ENCODE measurements at regions not wholly inside any gene's neighbourhood (a gene's known extent, or its start where the extent isn't known, plus 50 kb on each side); places are given as distances from the start of the nearest gene placed in this dataset.

DNA sequence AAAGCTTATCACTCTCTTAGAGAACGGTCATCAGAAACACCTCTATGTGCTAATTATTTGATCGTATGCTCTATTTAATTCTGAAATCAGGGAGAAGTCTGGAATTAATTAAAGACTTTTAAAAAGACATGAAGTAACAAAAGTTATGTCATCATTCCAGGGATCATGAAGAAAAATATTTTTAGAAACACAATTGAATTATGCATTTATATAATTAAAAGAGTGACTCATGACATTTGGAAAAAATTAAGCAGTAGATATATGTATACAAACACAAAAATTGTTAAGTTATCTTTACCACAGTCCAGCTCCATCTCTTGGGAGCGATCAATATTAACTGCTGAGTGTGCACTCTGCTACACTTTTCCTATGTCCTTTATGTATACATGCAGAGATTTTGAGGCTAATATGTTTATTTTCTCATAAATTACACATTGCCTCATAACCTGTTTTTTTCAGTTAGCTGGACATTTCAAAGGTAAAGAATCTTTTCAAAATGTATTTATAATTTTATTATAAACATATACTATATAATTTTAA is 717.7 kb downstream of the GBE1 start:
- Histone ChIP-seq H3K27me3 (ENCODE audit: control insufficient read depth in 4 of 4, insufficient read depth in 4 of 4, low read length in 3 of 4) (no peaks in the 10 kb centered on the region), H3K9ac (ENCODE audit: low read depth in 1 of 2, low read length in 2 of 2) (no peak overlapping the region), H3K36me3 (ENCODE audit: control insufficient read depth in 4 of 4, insufficient read depth in 3 of 4, low read depth in 1 of 4, low read length in 3 of 4) (no peaks in the 10 kb centered on the region), H3K27ac (ENCODE audit: low read depth in 1 of 2, low read length in 2 of 2) (no peak overlapping the region), H3K4me3 (ENCODE audit: low read depth in 1 of 3, low read length in 3 of 3) (no peak overlapping the region), H3K9me3 (ENCODE audit: control insufficient read depth in 4 of 4, low read length in 3 of 4) (no peaks in the 10 kb centered on the region), H3K4me1 (ENCODE audit: control insufficient read depth in 4 of 4, insufficient read depth in 4 of 4, low read length in 3 of 4) (peaks cover 0 to 4% (median 1%) of the 10 kb centered on the region in 4 donors)
- TF ChIP-seq SP1 (IDR thresholded peaks at IDR 0.05), result no peak
- no peak for TF ChIP-seq EGR1 (IDR thresholded peaks at IDR 0.05; ENCODE audit: low read depth in 2 of 2)
- TF ChIP-seq TAF1 (conservative IDR thresholded peaks at IDR 0.05), result no peak
- TF ChIP-seq ZBTB33 (IDR thresholded peaks at IDR 0.05), result no peak
- TF ChIP-seq, protein P1, sequence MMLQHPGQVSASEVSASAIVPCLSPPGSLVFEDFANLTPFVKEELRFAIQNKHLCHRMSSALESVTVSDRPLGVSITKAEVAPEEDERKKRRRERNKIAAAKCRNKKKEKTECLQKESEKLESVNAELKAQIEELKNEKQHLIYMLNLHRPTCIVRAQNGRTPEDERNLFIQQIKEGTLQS (IDR thresholded peaks at IDR 0.05), result no peak
- TF ChIP-seq REST (IDR thresholded peaks at IDR 0.05), result no peak
- TF ChIP-seq, protein P2, sequence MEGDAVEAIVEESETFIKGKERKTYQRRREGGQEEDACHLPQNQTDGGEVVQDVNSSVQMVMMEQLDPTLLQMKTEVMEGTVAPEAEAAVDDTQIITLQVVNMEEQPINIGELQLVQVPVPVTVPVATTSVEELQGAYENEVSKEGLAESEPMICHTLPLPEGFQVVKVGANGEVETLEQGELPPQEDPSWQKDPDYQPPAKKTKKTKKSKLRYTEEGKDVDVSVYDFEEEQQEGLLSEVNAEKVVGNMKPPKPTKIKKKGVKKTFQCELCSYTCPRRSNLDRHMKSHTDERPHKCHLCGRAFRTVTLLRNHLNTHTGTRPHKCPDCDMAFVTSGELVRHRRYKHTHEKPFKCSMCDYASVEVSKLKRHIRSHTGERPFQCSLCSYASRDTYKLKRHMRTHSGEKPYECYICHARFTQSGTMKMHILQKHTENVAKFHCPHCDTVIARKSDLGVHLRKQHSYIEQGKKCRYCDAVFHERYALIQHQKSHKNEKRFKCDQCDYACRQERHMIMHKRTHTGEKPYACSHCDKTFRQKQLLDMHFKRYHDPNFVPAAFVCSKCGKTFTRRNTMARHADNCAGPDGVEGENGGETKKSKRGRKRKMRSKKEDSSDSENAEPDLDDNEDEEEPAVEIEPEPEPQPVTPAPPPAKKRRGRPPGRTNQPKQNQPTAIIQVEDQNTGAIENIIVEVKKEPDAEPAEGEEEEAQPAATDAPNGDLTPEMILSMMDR (IDR thresholded peaks at IDR 0.05; ENCODE audit: low read depth, low read length, missing input control), result no peak
- no peak for TF ChIP-seq RAD21 (IDR thresholded peaks at IDR 0.05)
- no peak for TF ChIP-seq GABPA (IDR thresholded peaks at IDR 0.05 in 1 of 2, conservative IDR thresholded peaks at IDR 0.05 in 1 of 2)
- TF ChIP-seq HNF4A (conservative IDR thresholded peaks at IDR 0.05), result no peak
- TF ChIP-seq NR2F2 (IDR thresholded peaks at IDR 0.05), result no peak
- no peak for TF ChIP-seq MAX (IDR thresholded peaks at IDR 0.05)
- WGBS, result 91% methylated on average over 3 of the region's 3 CpGs
- no peak for DNase-seq (ENCODE audit: low spot score)

GRCh38 chr3:81043009-81043408 is 718.4 kb downstream of the GBE1 start:
- no peak for DNase-seq (ENCODE audit: low spot score)
- Histone ChIP-seq H3K9ac (ENCODE audit: low read depth in 1 of 2, low read length in 2 of 2) (no peak overlapping the region), H3K9me3 (ENCODE audit: control insufficient read depth in 4 of 4, low read length in 3 of 4) (no peaks in the 10 kb centered on the region), H3K4me1 (ENCODE audit: control insufficient read depth in 4 of 4, insufficient read depth in 4 of 4, low read length in 3 of 4) (peaks cover 0 to 4% (median 1%) of the 10 kb centered on the region in 4 donors), H3K27ac (ENCODE audit: low read depth in 1 of 2, low read length in 2 of 2) (no peak overlapping the region), H3K27me3 (ENCODE audit: control insufficient read depth in 4 of 4, insufficient read depth in 4 of 4, low read length in 3 of 4) (no peaks in the 10 kb centered on the region), H3K36me3 (ENCODE audit: control insufficient read depth in 4 of 4, insufficient read depth in 3 of 4, low read depth in 1 of 4, low read length in 3 of 4) (no peaks in the 10 kb centered on the region), H3K4me3 (ENCODE audit: low read depth in 1 of 3, low read length in 3 of 3) (no peak overlapping the region)
- WGBS, result 77% methylated on average over 2 of the region's 2 CpGs
- no peak for TF ChIP-seq REST (IDR thresholded peaks at IDR 0.05)
- no peak for TF ChIP-seq RXRA (IDR thresholded peaks at IDR 0.05)
- TF ChIP-seq SP1 (IDR thresholded peaks at IDR 0.05), result no peak
- TF ChIP-seq YY1 (IDR thresholded peaks at IDR 0.05), result no peak
